IMR-90 (cell line): ENCODE measurements at regions not wholly inside any gene's neighbourhood (a gene's known extent, or its start where the extent isn't known, plus 50 kb on each side); places are given as distances from the start of the nearest gene placed in this dataset.

Experiments
- ATAC-seq: fragments of 200-7000 bp; cut with Tn5 transposase; 2 replicates; pipeline ENCODE4 v1.9.1; 2020; ENCODE audit warnings: low read depth, mild to moderate bottlenecking, moderate library complexity
- BruUV-seq: library from RNA; stranded (reverse); fragments of 400-500 nt; replicated peaks from 2 replicates; lab custom pipeline; 2021; lab: Mats Ljungman, UMichigan
- CTCF ChIA-PET: fragments of 300-600 bp; formaldehyde crosslinking; extraction: SDS; loops from one replicate; lab custom pipeline; 2021; ENCODE audit warnings: antibody characterized with exemption; lab: Yijun Ruan, JAX
- POLR2A ChIA-PET: fragments of 300-600 bp; sonication (Branson Sonifier 250); formaldehyde crosslinking; loops from one replicate; lab custom pipeline; 2022; ENCODE audit warnings: antibody characterized with exemption; ENCODE audit not compliant: unreplicated experiment; lab: Charles Lee
- DNase-seq: peaks from one replicate; pipeline ENCODE4 v3.0.0; 2013
- H2AFZ ChIP-seq: replicated peaks from 2 replicates; pipeline ENCODE3; 2013; ENCODE audit warnings: low read length, mild to moderate bottlenecking; ENCODE audit not compliant: poor library complexity
- H2AK5ac ChIP-seq: 2 replicates; pipeline ENCODE4 v1.6.1; 2013; ENCODE audit warnings: low read depth, low read length, inconsistent platforms
- H2AK9ac ChIP-seq: replicated peaks from 2 replicates; pipeline ENCODE3; 2013; ENCODE audit warnings: mild to moderate bottlenecking, low read depth, low read length, moderate library complexity; ENCODE audit not compliant: poor library complexity
- H2BK120ac ChIP-seq: 2 replicates; pipeline ENCODE4 v1.6.1; 2013; ENCODE audit warnings: low read depth, low read length, inconsistent platforms
- H2BK15ac ChIP-seq: 3 replicates; pipeline ENCODE4 v1.6.1; 2013; ENCODE audit warnings: low read depth, low read length, inconsistent platforms
- H2BK20ac ChIP-seq: 2 replicates; pipeline ENCODE4 v1.6.1; 2013; ENCODE audit warnings: low read depth, mild to moderate bottlenecking, inconsistent platforms, low read length, moderate library complexity
- H2BK5ac ChIP-seq: 2 replicates; pipeline ENCODE4 v1.6.1; 2013; ENCODE audit warnings: mild to moderate bottlenecking, low read depth, low read length, inconsistent platforms; ENCODE audit not compliant: poor library complexity, severe bottlenecking
- H3K14ac ChIP-seq: replicated peaks from 2 replicates; pipeline ENCODE4 v1.6.1; 2013; ENCODE audit warnings: low read depth, low read length, inconsistent platforms
- H3K18ac ChIP-seq: 2 replicates; pipeline ENCODE4 v1.6.1; 2013; ENCODE audit warnings: low read depth, low read length, control low read depth
- H3K23ac ChIP-seq: 2 replicates; pipeline ENCODE4 v1.6.1; 2013; ENCODE audit warnings: low read depth, low read length, inconsistent platforms
- H3K27ac ChIP-seq: 2 replicates; pipeline ENCODE4 v1.5.1; 2013; ENCODE audit warnings: mild to moderate bottlenecking, control low read depth, low read length; ENCODE audit not compliant: insufficient read depth
- H3K27me3 ChIP-seq: 2 replicates; pipeline ENCODE4 v1.6.1; 2013; ENCODE audit warnings: low read length; ENCODE audit not compliant: control insufficient read depth, insufficient read depth
- H3K36me3 ChIP-seq: 2 replicates; pipeline ENCODE4 v1.6.1; 2013; ENCODE audit warnings: low read length, mixed read lengths; ENCODE audit not compliant: control insufficient read depth, insufficient read depth
- H3K4ac ChIP-seq: 2 replicates; pipeline ENCODE4 v1.6.1; 2013; ENCODE audit warnings: low read depth, low read length, inconsistent platforms
- H3K4me1 ChIP-seq: 2 replicates; pipeline ENCODE4 v1.6.1; 2013; ENCODE audit warnings: low read length, mixed read lengths; ENCODE audit not compliant: control insufficient read depth, insufficient read depth
- H3K4me2 ChIP-seq: 2 replicates; pipeline ENCODE4 v1.6.1; 2013; ENCODE audit warnings: low read depth, mild to moderate bottlenecking, control low read depth, low read length, moderate library complexity
- H3K4me3 ChIP-seq: 2 replicates; pipeline ENCODE4 v1.5.1; 2013; ENCODE audit warnings: low read depth, mild to moderate bottlenecking, control low read depth, low read length, moderate library complexity; ENCODE audit not compliant: insufficient read depth
- H3K56ac ChIP-seq: 2 replicates; pipeline ENCODE4 v1.6.1; 2013; ENCODE audit warnings: low read length, inconsistent platforms; ENCODE audit not compliant: insufficient read depth; ENCODE audit errors: extremely low read depth
- H3K79me1 ChIP-seq, 2 experiments: 2 replicates each; pipeline ENCODE4 v1.6.1; 2013; ENCODE audit warnings: low read length in 2 of 2, inconsistent platforms in 1 of 2, low read depth in 1 of 2
- H3K9ac ChIP-seq: 2 replicates; pipeline ENCODE4 v1.6.1; 2013; ENCODE audit warnings: low read depth, low read length, control low read depth
- H3K9me1 ChIP-seq: 2 replicates; pipeline ENCODE4 v1.6.1; 2013; ENCODE audit warnings: low read length, inconsistent platforms; ENCODE audit not compliant: insufficient read depth
- H3K9me3 ChIP-seq: 2 replicates; pipeline ENCODE4 v1.6.1; 2013; ENCODE audit warnings: low read length; ENCODE audit not compliant: control insufficient read depth, insufficient read depth
- H4K20me1 ChIP-seq: 2 replicates; pipeline ENCODE4 v1.6.1; 2013; ENCODE audit warnings: low read length, inconsistent platforms; ENCODE audit not compliant: insufficient read depth
- H4K5ac ChIP-seq: 2 replicates; pipeline ENCODE4 v1.6.1; 2013; ENCODE audit warnings: mild to moderate bottlenecking, low read depth, low read length, control low read depth
- H4K8ac ChIP-seq, 2 experiments: 2 replicates each; pipeline ENCODE4 v1.6.1; 2013; ENCODE audit warnings: low read depth in 2 of 2, low read length in 2 of 2, control low read depth in 1 of 2, inconsistent platforms in 1 of 2
- H4K91ac ChIP-seq: 2 replicates; pipeline ENCODE4 v1.6.1; 2013; ENCODE audit warnings: low read depth, low read length, inconsistent platforms; ENCODE audit not compliant: insufficient read depth
- BHLHE40 ChIP-seq: fragments of 150-350 bp; IDR thresholded peaks from 2 replicates; pipeline ENCODE4 v1.6.1; 2016; ENCODE audit warnings: mild to moderate bottlenecking, low read depth, low read length
- CEBPB ChIP-seq: IDR thresholded peaks from 2 replicates; pipeline ENCODE4 v1.6.1; 2012; ENCODE audit warnings: low read depth, low read length, improper control_type of control experiment
- CTCF ChIP-seq: conservative IDR thresholded peaks from 2 replicates; pipeline ENCODE4 v1.5.1; 2012; ENCODE audit warnings: mild to moderate bottlenecking, low read depth, low read length, improper control_type of control experiment
- ELK1 ChIP-seq: fragments of 150-350 bp; IDR thresholded peaks from 2 replicates; pipeline ENCODE4 v1.6.1; 2016; ENCODE audit warnings: low read depth, mild to moderate bottlenecking, low read length, moderate library complexity, borderline replicate concordance
- FOS ChIP-seq: fragments of 150-350 bp; IDR thresholded peaks from 2 replicates; pipeline ENCODE4 v1.6.1; 2016; ENCODE audit warnings: low read depth, low read length
- MAFK ChIP-seq: IDR thresholded peaks from 2 replicates; pipeline ENCODE4 v1.6.1; 2012; ENCODE audit warnings: low read depth, low read length, improper control_type of control experiment
- MAZ ChIP-seq: IDR thresholded peaks from 2 replicates; pipeline ENCODE4 v1.6.1; 2012; ENCODE audit warnings: low read depth, mild to moderate bottlenecking, low read length, improper control_type of control experiment, moderate library complexity, borderline replicate concordance
- MXI1 ChIP-seq: IDR thresholded peaks from 2 replicates; pipeline ENCODE4 v1.6.1; 2012; ENCODE audit warnings: low read depth, mild to moderate bottlenecking, low read length, moderate library complexity, borderline replicate concordance
- NFE2L2 ChIP-seq: fragments of 150-350 bp; IDR thresholded peaks from 2 replicates; pipeline ENCODE4 v1.6.1; 2016; ENCODE audit warnings: low read depth, mild to moderate bottlenecking, low read length
- POLR2A ChIP-seq: IDR thresholded peaks from 2 replicates; pipeline ENCODE4 v1.6.1; 2012; ENCODE audit warnings: mild to moderate bottlenecking, low read depth, low read length
- RAD21 ChIP-seq: IDR thresholded peaks from 2 replicates; pipeline ENCODE4 v1.6.1; 2012; ENCODE audit warnings: low read length, improper control_type of control experiment
- RCOR1 ChIP-seq: IDR thresholded peaks from 2 replicates; pipeline ENCODE4 v1.6.1; 2012; ENCODE audit warnings: mild to moderate bottlenecking, low read length, improper control_type of control experiment; ENCODE audit not compliant: insufficient replicate concordance
- RFX5 ChIP-seq: IDR thresholded peaks from 2 replicates; pipeline ENCODE4 v1.8.0; 2012; ENCODE audit warnings: low read depth, mild to moderate bottlenecking, low read length, moderate library complexity
- SMC3 ChIP-seq: fragments of 150-350 bp; IDR thresholded peaks from 2 replicates; pipeline ENCODE4 v1.6.1; 2016; ENCODE audit warnings: low read depth, mild to moderate bottlenecking, antibody characterized with exemption, low read length, moderate library complexity
- USF2 ChIP-seq: fragments of 150-350 bp; IDR thresholded peaks from 2 replicates; pipeline ENCODE4 v1.6.1; 2017; ENCODE audit warnings: mild to moderate bottlenecking, antibody characterized with exemption, low read length, low read depth
- WGBS, 2 experiments: methylation state at CpG; one replicate each; pipeline versions ENCODE4 v1.1.5 to v1.1.7; 2013; ENCODE audit warnings: missing lambda C conversion rate in 2 of 2; ENCODE audit not compliant: insufficient read length in 1 of 2; ENCODE audit errors: extremely low coverage in 2 of 2; 5-methylcytosine and 5-hydroxymethylcytosine counted together
- dilution Hi-C: fragments of 300-500 bp; cut with HindIII; formaldehyde crosslinking; loops from one replicate; pipeline ENCODE4 v1.14.3; 2018; ENCODE audit warnings: low sequenced_read_pairs; ENCODE audit not compliant: unreplicated experiment
- in situ Hi-C: fragments of 300-500 bp; cut with MboI; formaldehyde crosslinking; loops from 3 replicates; pipeline ENCODE4 v1.14.3; 2019; ENCODE audit warnings: low sequenced_read_pairs, inconsistent platforms, mixed read lengths
- intact Hi-C: fragments of 100-400 bp; cut with micrococcal nuclease; formaldehyde crosslinking; loops from 2 replicates; pipeline ENCODE4 v1.10.0; 2022

DNA sequence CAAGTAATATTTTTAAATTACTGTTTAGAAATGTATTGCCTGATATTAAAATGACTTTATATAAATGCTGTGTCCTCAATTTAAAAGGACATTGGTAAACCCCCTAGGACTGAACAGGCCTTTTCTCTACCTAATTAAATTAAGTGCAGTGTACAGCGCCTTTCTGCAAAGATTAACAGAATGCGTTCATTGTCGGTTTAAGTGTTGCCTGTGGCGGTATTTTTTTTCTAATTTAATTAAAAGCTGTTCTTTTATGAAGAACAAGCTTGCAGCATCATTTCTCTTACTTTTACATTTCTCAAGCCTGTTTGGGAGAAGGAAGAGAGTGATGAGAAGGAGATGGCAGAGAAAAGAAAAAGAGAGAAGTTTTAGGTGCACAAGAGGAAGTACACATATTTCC, 344.9 kb downstream of the CPS1 start:
- Histone ChIP-seq H4K8ac (no peak overlapping the region), H4K5ac (no peak overlapping the region), H3K56ac (no peak overlapping the region), H3K27ac (no peak overlapping the region), H3K14ac (no peak overlapping the region), H2AK9ac (no peak overlapping the region), H3K27me3 (no peaks in the 10 kb centered on the region), H3K4me3 (no peak overlapping the region), H3K18ac (no peak overlapping the region), H3K36me3 (no peaks in the 10 kb centered on the region), H3K23ac (no peak overlapping the region), H2BK120ac (no peak overlapping the region), H3K9me3 (0 out of 2 replicates have a peak, but pooled peaks cover 3% of the 10 kb centered on the region), H3K4ac (no peak overlapping the region), H2BK5ac (no peak overlapping the region), H2BK15ac (no peak overlapping the region), H3K4me1 (no peaks in the 10 kb centered on the region), H4K20me1 (no peaks in the 10 kb centered on the region), H2AFZ (no peak overlapping the region), H3K9ac (no peak overlapping the region), H3K4me2 (no peak overlapping the region), H2BK20ac (no peak overlapping the region), H4K91ac (no peak overlapping the region), H3K79me1 (no peaks in the 10 kb centered on the region), H2AK5ac (no peak overlapping the region), H3K9me1 (no peaks in the 10 kb centered on the region)
- WGBS, 2 experiments = no CpG with 5 or more reads among the region's 4 CpGs
- ChIA-PET POLR2A (no interaction called here), CTCF (no interaction called here)
- TF ChIP-seq USF2 = no peak
- no peak for TF ChIP-seq RFX5
- TF ChIP-seq ELK1 = no peak
- no peak for TF ChIP-seq MAFK
- no peak for TF ChIP-seq CEBPB
- no peak for TF ChIP-seq SMC3
- TF ChIP-seq POLR2A = no peak
- TF ChIP-seq FOS = no peak
- TF ChIP-seq MXI1 = no peak
- no peak for TF ChIP-seq RAD21
- no peak for TF ChIP-seq MAZ
- no peak for TF ChIP-seq CTCF
- no peak for TF ChIP-seq BHLHE40
- TF ChIP-seq RCOR1 = no peak
- TF ChIP-seq NFE2L2 = no peak
- ATAC-seq = no peak
- BruUV-seq = no TSS peak
- in situ Hi-C loops (no loop called here), dilution Hi-C loops (no loop called here), intact Hi-C loops (no loop called here)
- no peak for DNase-seq
